Ovary (tissue), 3 donors: ENCODE measurements at regions not wholly inside any gene's neighbourhood (a gene's known extent, or its start where the extent isn't known, plus 50 kb on each side); places are given as distances from the start of the nearest gene placed in this dataset.

ENCODE experiments used
- CTCF ChIP-seq, 3 donors: fragments of 450-650 bp in 2 of 3; fragments of 200-600 bp in 1 of 3; IDR thresholded peaks; one replicate each; pipeline versions ENCODE4 v1.5.1 to v1.8.0; 2016 to 2022; ENCODE audit warnings: antibody characterized with exemption in 3 of 3, mild to moderate bottlenecking in 1 of 3
- EP300 ChIP-seq: sonication (generic); formaldehyde crosslinking; IDR thresholded peaks from one replicate; pipeline ENCODE4 v1.6.1; 2017; ENCODE audit warnings: antibody characterized with exemption
- POLR2A ChIP-seq: fragments of 450-650 bp; IDR thresholded peaks from one replicate; pipeline ENCODE4 v1.6.1; 2017; ENCODE audit warnings: antibody characterized with exemption, mild to moderate bottlenecking, moderate library complexity
- donor health status: DM: no; HTN: no; CAD: no.

- TF ChIP-seq CTCF (IDR thresholded peaks at IDR 0.05), result no peak
- no peak for TF ChIP-seq POLR2A
- no peak for TF ChIP-seq EP300
Observed at GRCh38 chr6:43876602-43877001, 106.6 kb downstream of the VEGFA start.
